Body of pancreas (tissue), 4 donors: ENCODE measurements at regions not wholly inside any gene's neighbourhood (a gene's known extent, or its start where the extent isn't known, plus 50 kb on each side); places are given as distances from the start of the nearest gene placed in this dataset.

ENCODE experiments used
- ATAC-seq: fragments of 150-250 bp; one replicate; pipeline ENCODE4 v1.9.1; 2016
- DNase-seq, 4 donors: peaks; one replicate each; pipeline ENCODE4 v3.0.0-alpha.2; 2019
- H3K27ac ChIP-seq, 4 donors: fragments of 200-600 bp; sonication (generic); 1 replicate in 3 of 4; 2 replicates in 1 of 4; pipeline versions ENCODE4 v1.5.1 to v1.6.1; 2016 to 2019; ENCODE audit warnings: mild to moderate bottlenecking in 1 of 4, mixed read lengths in 1 of 4, moderate library complexity in 1 of 4
- H3K27me3 ChIP-seq, 2 donors: fragments of 200-600 bp; sonication (generic); one replicate each; pipeline ENCODE4 v1.6.0; 2016; ENCODE audit warnings: mild to moderate bottlenecking in 1 of 2
- H3K36me3 ChIP-seq, 2 donors: fragments of 200-600 bp; sonication (generic); replicated peaks in 1 of 2; 2 replicates each; pipeline ENCODE4 v1.5.1; 2016; ENCODE audit warnings: low read depth in 2 of 2; ENCODE audit not compliant: insufficient read depth in 1 of 2
- H3K4me1 ChIP-seq: fragments of 200-600 bp; sonication (generic); one replicate; pipeline ENCODE4 v1.6.0; 2016
- H3K4me3 ChIP-seq, 2 donors: fragments of 200-600 bp; sonication (generic); 1 replicate in 1 of 2; 2 replicates in 1 of 2; pipeline ENCODE4 v1.5.1; 2016 to 2019
- H3K9me3 ChIP-seq, 3 donors: fragments of 200-600 bp; sonication (generic); 1 replicate in 2 of 3; 2 replicates in 1 of 3; pipeline ENCODE4 v1.5.1; 2016
- POLR2A ChIP-seq, 3 donors: fragments of 450-650 bp; IDR thresholded peaks; one replicate each; pipeline ENCODE4 v1.6.1; 2016; ENCODE audit warnings: antibody characterized with exemption in 3 of 3, mild to moderate bottlenecking in 2 of 3
- WGBS, 2 donors: methylation state at CpG; one replicate each; pipeline ENCODE4 v1.1.5; 2017; 5-methylcytosine and 5-hydroxymethylcytosine counted together
- intact Hi-C: fragments of 100-400 bp; cut with DNase I; formaldehyde crosslinking; loops from one replicate; pipeline ENCODE4 v1.15.1; 2023
- TF ChIP-seq, protein P1 (sequence below), 7 experiments: fragments of 450-650 bp in 4 of 7; fragments of 200-600 bp in 3 of 7; sonication (generic) in 3 of 7; IDR thresholded peaks; one replicate each; pipeline ENCODE4 v1.5.1; 2016 to 2019; ENCODE audit warnings: antibody characterized with exemption in 7 of 7

DNA sequence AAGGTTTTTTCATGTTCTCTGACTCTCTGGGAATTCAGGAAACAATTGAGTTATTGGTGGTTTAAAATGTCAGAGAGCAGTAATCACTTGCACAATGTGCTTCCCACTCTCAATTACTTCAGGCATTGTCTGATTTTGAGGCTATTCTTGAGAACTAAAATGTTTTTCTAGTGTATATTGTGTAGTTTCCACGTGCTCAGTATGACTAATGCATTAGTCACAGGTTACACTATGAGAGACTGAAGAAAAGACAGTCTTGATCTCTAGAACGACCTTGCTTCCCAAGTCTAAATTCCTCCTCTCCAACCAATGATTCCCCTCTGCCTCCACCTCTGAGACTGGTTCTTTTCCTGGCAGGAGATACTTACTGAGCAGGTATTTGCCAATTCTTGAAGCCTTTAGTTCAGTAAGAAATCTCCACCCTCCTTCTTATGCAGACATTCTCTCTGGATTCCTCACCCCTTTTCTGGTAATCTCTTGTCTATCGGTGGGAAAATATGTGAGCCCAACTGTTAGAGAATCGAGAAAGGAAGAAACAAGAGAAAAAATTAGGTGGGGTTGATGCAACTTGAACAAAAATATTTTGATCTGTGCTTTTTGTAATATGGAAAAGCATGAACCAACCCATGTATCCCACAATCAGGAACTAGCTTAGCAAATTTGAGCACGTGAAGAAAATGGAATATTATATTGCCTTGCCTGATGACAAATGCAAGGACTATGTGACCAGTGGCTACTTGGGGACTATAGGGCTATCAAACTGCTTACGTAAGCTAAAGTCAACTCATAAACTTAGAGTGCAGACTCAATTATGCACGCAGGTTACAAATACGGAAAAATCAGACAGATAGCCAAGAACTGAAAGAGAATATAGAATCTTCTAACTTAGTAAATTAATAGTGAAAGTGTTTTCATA is 61.1 kb upstream of the SLC22A16 start:
- no peak for DNase-seq
- Histone ChIP-seq H3K27ac (peak overlapping the region in 1 of 4 donors; percentile 50), H3K27me3 (no peaks in the 10 kb centered on the region), H3K9me3 (no peaks in the 10 kb centered on the region), H3K4me3 (no peak overlapping the region), H3K4me1 (no peaks in the 10 kb centered on the region), H3K36me3 (no peaks in the 10 kb centered on the region)
- TF ChIP-seq, protein P1, sequence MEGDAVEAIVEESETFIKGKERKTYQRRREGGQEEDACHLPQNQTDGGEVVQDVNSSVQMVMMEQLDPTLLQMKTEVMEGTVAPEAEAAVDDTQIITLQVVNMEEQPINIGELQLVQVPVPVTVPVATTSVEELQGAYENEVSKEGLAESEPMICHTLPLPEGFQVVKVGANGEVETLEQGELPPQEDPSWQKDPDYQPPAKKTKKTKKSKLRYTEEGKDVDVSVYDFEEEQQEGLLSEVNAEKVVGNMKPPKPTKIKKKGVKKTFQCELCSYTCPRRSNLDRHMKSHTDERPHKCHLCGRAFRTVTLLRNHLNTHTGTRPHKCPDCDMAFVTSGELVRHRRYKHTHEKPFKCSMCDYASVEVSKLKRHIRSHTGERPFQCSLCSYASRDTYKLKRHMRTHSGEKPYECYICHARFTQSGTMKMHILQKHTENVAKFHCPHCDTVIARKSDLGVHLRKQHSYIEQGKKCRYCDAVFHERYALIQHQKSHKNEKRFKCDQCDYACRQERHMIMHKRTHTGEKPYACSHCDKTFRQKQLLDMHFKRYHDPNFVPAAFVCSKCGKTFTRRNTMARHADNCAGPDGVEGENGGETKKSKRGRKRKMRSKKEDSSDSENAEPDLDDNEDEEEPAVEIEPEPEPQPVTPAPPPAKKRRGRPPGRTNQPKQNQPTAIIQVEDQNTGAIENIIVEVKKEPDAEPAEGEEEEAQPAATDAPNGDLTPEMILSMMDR (IDR thresholded peaks at IDR 0.05): no peak
- TF ChIP-seq POLR2A (IDR thresholded peaks at IDR 0.05): no peak
- intact Hi-C loops: no loop called here
- peak; percentile 48 for ATAC-seq
- 56 to 61% methylated on average over 8 of the region's 8 CpGs for WGBS, 2 donors

DNA sequence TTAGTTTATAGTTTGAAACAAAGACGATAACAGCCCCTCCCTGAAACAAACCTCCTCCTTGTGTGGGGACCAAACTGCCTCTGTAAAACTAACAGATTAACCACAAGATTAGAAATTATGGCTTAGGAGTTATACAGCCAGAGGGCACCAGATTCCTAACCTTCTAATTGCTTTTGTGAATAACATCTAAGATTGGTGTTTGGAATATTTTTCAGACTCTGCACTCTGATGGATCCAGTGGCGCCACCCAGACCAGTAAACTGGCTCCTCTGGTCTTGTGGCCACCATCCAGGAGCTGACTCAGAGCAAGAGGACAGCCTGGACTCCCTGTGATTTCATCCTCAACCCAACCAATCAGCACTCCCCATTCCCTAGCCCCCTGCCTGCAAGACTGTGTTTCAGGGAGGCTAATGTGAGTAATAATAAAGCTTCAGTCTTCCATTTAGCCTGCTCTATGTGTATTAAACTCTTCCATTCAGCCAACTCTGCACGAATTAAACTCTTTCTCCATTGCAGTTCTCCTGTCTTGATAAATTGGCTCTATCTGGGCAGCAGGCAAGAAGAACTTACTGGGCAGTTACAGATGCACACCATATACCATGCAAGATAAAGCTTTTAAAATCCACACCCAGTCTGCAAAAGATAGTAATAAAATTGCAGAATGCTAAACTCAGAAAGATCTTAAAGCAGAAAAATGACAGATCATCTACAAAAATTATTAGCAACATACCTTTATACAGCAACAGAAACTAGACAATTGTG is 58.5 kb upstream of the SLC22A16 start:
- intact Hi-C loops: loop anchor here (5.0 kb wide), 1 partner anchor 412 kb away; no protein-coding TSS in a partner anchor
- no peaks in the 10 kb centered on the region for H3K4me1 ChIP-seq
- no peaks in the 10 kb centered on the region for H3K27me3 ChIP-seq
- H3K27ac ChIP-seq: no peak overlapping the region
- DNase-seq (no peak), ATAC-seq (no peak)
- TF ChIP-seq, protein P1 (IDR thresholded peaks at IDR 0.05): no peak
- TF ChIP-seq POLR2A (IDR thresholded peaks at IDR 0.05): no peak
- no peaks in the 10 kb centered on the region for H3K9me3 ChIP-seq
- H3K36me3 ChIP-seq: no peaks in the 10 kb centered on the region
- WGBS, 2 donors: 67 to 71% methylated on average over 3 of the region's 3 CpGs
- no peak overlapping the region for H3K4me3 ChIP-seq

DNA sequence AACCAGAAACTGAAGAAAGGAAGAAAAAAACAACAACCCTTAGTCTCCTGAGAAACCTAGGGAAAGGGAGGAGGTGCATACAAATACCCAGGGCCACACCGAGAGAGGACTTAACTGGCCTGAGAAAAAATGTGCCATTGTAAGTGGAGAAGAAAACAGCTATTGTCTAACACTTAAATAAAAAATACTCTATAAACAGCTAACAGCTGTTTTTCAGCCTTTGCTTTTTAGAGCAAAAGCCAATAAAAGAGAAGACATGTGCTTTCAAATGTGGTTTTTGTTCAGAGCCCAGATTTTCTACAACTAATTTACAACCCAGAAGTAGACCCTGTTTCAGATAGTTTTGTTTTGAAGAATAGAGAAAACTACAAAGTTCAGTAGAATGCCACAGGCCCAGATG is 56.0 kb upstream of the SLC22A16 start:
- 56 to 62% methylated on average over 1 of the region's 1 CpG for WGBS, 2 donors
- intact Hi-C loops: loop anchor here (5.0 kb wide), 1 partner anchor 415 kb away; no protein-coding TSS in a partner anchor
- H3K36me3 ChIP-seq: no peaks in the 10 kb centered on the region

DNA sequence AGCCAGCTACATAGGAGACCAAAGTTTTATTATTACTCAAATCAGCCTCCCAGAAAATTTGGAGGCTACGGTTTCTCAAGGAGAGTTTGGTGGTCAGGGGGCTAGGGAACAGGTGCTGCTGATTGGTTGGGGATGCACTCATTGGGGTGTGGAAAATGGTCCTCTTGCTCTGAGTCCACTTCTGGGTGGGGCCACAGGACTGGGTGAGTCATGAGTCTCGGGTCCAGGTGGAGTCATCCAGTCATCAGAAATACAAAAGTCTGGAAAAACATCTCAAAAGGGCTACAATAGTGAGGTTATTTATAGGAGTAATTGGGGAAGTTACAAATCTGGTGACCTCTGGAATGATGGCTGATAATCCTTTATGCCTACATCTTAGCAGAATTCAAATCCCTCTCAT is 54.3 kb upstream of the SLC22A16 start:
- Histone ChIP-seq H3K27me3 (no peaks in the 10 kb centered on the region), H3K27ac (no peak overlapping the region), H3K36me3 (no peaks in the 10 kb centered on the region), H3K9me3 (no peaks in the 10 kb centered on the region), H3K4me3 (no peak overlapping the region), H3K4me1 (no peaks in the 10 kb centered on the region)
- intact Hi-C loops: loop anchor here (5.0 kb wide), 1 partner anchor 417 kb away; no protein-coding TSS in a partner anchor
- no peak for DNase-seq
- 70 to 80% methylated on average over 2 of the region's 2 CpGs for WGBS, 2 donors
- TF ChIP-seq POLR2A (IDR thresholded peaks at IDR 0.05): no peak
- TF ChIP-seq, protein P1 (IDR thresholded peaks at IDR 0.05): no peak
- no peak for ATAC-seq

More for the DNA sequence above, 56.0 kb upstream of the SLC22A16 start:
- no peak for TF ChIP-seq POLR2A (IDR thresholded peaks at IDR 0.05)
- TF ChIP-seq, protein P1 (IDR thresholded peaks at IDR 0.05): no peak
- H3K4me3 ChIP-seq: no peak overlapping the region
- no peak overlapping the region for H3K27ac ChIP-seq
- H3K4me1 ChIP-seq: no peaks in the 10 kb centered on the region
- ATAC-seq (no peak), DNase-seq (no peak)
- H3K27me3 ChIP-seq: no peaks in the 10 kb centered on the region
- H3K9me3 ChIP-seq: no peaks in the 10 kb centered on the region
